ENCODE measurements at regions not wholly inside any gene's neighbourhood (a gene's known extent, or its start where the extent isn't known, plus 50 kb on each side); places are given as distances from the start of the nearest gene placed in this dataset.

DNA sequence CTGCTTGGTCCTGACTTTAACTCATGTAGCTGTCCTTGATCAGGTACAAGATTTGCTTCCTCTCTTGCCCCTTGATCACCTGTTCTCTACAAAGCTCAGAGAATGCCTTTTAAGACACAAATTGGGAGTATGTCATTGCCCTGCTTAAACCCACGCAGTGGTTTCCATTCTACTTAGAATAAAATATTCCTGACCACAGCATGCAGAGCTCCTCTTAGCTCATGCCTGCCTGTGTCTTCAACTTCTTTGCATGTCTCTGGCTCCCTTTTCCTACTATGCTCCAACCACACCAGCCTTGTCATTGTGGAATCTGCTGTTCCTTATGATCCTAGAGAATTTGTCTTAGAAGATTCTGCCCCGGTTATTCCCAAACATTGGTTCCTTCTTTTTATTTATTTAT is 393.1 kb downstream of the RRAGC start:
- H3K4me3 ChIP-seq (ENCODE audit: low read depth, low read length), result no peak overlapping the region
- TF ChIP-seq, protein P1, sequence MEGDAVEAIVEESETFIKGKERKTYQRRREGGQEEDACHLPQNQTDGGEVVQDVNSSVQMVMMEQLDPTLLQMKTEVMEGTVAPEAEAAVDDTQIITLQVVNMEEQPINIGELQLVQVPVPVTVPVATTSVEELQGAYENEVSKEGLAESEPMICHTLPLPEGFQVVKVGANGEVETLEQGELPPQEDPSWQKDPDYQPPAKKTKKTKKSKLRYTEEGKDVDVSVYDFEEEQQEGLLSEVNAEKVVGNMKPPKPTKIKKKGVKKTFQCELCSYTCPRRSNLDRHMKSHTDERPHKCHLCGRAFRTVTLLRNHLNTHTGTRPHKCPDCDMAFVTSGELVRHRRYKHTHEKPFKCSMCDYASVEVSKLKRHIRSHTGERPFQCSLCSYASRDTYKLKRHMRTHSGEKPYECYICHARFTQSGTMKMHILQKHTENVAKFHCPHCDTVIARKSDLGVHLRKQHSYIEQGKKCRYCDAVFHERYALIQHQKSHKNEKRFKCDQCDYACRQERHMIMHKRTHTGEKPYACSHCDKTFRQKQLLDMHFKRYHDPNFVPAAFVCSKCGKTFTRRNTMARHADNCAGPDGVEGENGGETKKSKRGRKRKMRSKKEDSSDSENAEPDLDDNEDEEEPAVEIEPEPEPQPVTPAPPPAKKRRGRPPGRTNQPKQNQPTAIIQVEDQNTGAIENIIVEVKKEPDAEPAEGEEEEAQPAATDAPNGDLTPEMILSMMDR (IDR thresholded peaks at IDR 0.05; ENCODE audit: low read depth, low read length), result no peak

DNA sequence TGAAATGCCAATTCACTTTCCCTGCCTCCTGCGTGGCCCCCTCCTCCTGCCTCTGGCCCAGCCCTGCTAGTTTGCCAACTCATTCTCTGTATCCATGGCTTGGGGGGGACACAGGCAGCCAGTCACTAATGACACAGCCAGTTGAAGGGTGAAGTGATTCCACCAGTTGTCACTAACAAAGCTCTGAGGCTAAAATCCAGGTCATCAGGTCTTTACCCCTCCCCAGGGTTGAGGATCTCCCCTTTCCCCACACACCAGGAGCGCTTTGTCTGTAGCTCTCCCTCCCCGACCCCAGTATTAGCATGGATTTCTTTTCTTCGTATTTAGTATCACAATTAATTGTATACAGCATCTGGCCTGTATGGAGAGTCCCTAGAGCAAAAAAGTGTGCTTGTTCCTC is 394.1 kb downstream of the RRAGC start:
- TF ChIP-seq, protein P1 (IDR thresholded peaks at IDR 0.05; ENCODE audit: low read depth, low read length), result no peak
- no peak overlapping the region for H3K4me3 ChIP-seq (ENCODE audit: low read depth, low read length)

DNA sequence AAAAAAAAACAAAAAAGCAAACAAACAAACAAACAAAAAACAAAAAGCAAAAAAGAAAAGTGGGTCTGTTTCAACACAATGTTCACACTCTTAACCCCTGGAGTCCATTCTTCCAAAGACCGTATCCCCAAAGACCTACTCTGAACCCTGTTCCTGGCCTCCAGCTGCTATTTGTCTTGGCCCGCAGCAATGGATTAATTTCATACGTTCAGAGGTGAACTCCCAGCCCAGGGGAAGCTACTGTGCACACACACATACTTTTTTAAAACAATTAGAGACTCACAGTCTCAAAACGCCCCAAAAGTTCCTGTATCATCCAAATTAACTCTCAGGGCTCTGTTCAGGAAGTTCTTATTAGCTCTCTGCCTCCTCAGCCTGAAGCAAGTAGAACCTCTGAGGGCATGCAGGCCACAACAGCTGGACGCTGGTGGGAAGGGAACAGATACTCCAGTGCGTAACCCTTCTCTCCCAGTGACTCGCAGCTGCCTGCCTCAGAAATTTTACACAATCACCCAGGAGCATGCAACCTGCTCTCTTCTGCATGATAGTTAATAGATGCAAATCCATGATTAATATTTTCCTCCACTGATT is 395.4 kb downstream of the RRAGC start:
- TF ChIP-seq, protein P1 (IDR thresholded peaks at IDR 0.05; ENCODE audit: low read depth, low read length), result no peak
- H3K4me3 ChIP-seq (ENCODE audit: low read depth, low read length), result no peak overlapping the region

DNA sequence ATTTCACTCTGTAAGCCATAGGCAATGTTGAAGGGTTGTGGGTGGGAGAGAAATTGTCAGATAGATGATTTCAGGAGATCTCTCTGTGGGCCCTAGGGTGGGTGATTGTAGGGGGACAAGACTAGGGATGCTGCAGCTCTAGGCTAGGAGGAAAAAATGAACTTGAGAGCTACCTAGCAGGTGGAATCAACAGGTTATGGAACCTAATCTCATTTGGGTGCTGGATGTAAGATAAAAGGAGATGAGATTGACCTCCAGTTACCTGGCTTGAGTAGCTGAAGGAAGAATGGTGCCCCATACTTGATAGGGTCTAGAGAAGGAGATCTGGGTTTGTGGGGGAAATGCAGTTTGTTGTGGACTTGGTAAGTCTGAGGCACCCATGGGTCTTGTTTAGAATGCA is 396.5 kb downstream of the RRAGC start:
- TF ChIP-seq, protein P1 (IDR thresholded peaks at IDR 0.05; ENCODE audit: low read depth, low read length), result no peak
- no peak overlapping the region for H3K4me3 ChIP-seq (ENCODE audit: low read depth, low read length)

DNA sequence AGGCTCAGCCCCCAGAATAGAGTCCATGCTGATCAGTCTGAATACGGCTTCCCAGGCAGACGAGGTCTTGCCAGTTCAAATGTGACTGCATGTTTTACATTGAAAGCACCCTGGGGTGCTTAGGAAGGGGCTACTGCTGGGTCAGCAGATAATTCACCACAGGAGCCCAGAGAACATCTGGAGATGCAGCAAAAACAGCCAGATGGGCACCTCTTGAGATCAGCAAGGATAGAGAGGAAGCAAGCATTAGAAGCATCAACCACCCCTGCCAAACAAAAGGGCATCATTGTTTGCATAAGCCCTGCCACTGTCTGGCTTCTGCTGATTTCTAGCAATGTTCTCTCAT is 403.1 kb downstream of the RRAGC start:
- H3K4me3 ChIP-seq (ENCODE audit: low read depth, low read length), result no peak overlapping the region
- TF ChIP-seq, protein P1 (IDR thresholded peaks at IDR 0.05; ENCODE audit: low read depth, low read length), result no peak

DNA sequence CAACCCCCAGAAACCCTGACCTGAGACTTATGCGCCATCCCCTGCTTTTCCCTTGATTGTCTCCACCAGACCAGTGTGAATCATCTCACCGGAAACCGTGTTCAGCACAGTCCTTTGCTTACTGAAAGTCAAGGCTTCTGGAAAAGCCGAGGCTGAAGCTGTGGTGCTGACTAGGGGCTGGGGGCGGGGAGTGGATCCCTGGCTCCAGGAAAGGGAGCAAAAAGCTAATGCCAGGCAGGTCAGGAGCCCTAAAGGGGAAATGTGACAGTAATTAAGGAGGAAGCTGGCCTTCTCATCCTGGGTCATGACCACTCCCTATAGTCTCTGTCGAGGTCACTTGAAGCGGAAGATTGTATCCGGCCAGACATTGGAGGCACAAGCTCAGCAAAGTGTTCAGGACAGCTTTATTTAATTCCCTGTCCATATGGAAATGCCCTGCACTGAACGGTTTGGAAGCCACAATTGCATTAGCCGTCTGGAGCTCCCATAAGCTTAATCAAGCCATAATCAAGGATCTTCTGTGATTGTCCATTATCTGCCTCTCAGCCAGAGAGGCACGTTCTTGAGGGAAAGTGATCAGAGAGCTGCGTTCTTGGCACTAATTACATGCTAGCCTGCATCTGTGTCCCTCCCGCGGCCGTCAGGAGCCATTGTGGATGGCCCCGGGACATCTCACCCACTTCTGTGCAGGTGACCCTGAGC is 403.6 kb downstream of the RRAGC start:
- TF ChIP-seq, protein P1 (IDR thresholded peaks at IDR 0.05; ENCODE audit: low read depth, low read length), result no peak
- no peak overlapping the region for H3K4me3 ChIP-seq (ENCODE audit: low read depth, low read length)

DNA sequence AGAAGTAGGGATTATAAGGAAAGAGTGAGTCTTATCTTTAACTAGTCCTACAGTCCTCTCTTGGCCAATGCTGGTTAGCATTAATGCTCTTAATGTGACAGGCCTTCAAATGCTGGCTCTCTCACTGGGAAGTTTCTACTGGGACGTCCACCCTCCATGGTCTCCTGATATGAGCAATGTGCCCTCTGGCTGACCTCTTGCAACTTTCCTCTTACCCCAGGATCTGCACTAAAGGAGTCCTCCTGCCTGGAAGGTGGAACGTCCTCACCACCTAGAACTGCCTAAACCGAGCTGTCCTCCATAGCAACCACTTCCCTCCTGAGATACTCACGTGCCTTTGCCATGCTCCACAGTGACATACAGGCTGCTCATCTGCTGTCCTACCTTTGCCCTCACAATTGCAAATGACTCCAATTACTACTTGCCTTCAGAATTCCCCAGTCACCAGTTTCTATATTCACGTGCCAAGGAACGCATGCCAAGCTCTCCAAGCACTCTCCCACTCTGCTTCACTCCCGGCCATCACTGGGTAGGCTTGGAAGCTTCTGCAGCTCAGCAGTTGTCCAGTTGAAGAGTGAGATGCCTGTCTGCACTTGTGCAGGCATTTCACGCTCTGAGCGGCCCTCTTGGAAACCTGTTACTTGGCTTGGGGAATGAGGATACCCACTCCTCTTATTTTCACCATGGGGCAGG is 404.7 kb downstream of the RRAGC start:
- TF ChIP-seq, protein P1 (IDR thresholded peaks at IDR 0.05; ENCODE audit: low read depth, low read length), result no peak
- H3K4me3 ChIP-seq (ENCODE audit: low read depth, low read length), result no peak overlapping the region

Measured in WI38 (cell line).